Calu3 (cell line): ENCODE measurements at regions not wholly inside any gene's neighbourhood (a gene's known extent, or its start where the extent isn't known, plus 50 kb on each side); places are given as distances from the start of the nearest gene placed in this dataset.
"Not testable (repeated sequence)": the region's sequence is repeated elsewhere in the genome, so short reads cannot be mapped to it uniquely, and the experiment has no call there.

Experiments used
- BruUV-seq: library from RNA; stranded (reverse); fragments of 400-500 nt; replicated peaks from 2 replicates; lab custom pipeline; 2021; lab: Mats Ljungman, UMichigan
- CTCF ChIA-PET: fragments of 300-600 bp; sonication (Branson Sonifier 250); formaldehyde crosslinking; loops from one replicate; lab custom pipeline; 2022; ENCODE audit warnings: antibody characterized with exemption; lab: Charles Lee
- DNase-seq: peaks from one replicate; pipeline ENCODE4 v3.0.0; 2022
- H3K27ac Mint-ChIP-seq: one replicate; pipeline ENCODE4 v1.8.0; 2022; ENCODE audit warnings: mixed read lengths; ENCODE audit not compliant: unreplicated experiment
- H3K27me3 Mint-ChIP-seq: one replicate; pipeline ENCODE4 v1.8.0; 2022; ENCODE audit warnings: mixed read lengths; ENCODE audit not compliant: unreplicated experiment
- H3K36me3 Mint-ChIP-seq: one replicate; pipeline ENCODE4 v1.8.0; 2022; ENCODE audit warnings: mild to moderate bottlenecking, moderate library complexity, mixed read lengths; ENCODE audit not compliant: insufficient read depth, unreplicated experiment
- H3K4me1 Mint-ChIP-seq: one replicate; pipeline ENCODE4 v1.8.0; 2022; ENCODE audit warnings: mild to moderate bottlenecking, low read depth, mixed read lengths; ENCODE audit not compliant: unreplicated experiment
- H3K4me3 Mint-ChIP-seq: one replicate; pipeline ENCODE4 v1.8.0; 2022; ENCODE audit warnings: mild to moderate bottlenecking, low read depth, moderate library complexity, mixed read lengths; ENCODE audit not compliant: unreplicated experiment
- H3K9me3 Mint-ChIP-seq: one replicate; pipeline ENCODE4 v1.8.0; 2022; ENCODE audit warnings: low read depth, mixed read lengths; ENCODE audit not compliant: unreplicated experiment
- CTCF ChIP-seq: fragments of 200-600 bp; IDR thresholded peaks from one replicate; pipeline ENCODE4 v1.8.0; 2022; ENCODE audit warnings: antibody characterized with exemption; ENCODE audit not compliant: unreplicated experiment
- intact Hi-C: fragments of 100-400 bp; cut with micrococcal nuclease; formaldehyde crosslinking; loops from one replicate; pipeline ENCODE4 v1.10.0; 2022; ENCODE audit not compliant: unreplicated experiment

DNA sequence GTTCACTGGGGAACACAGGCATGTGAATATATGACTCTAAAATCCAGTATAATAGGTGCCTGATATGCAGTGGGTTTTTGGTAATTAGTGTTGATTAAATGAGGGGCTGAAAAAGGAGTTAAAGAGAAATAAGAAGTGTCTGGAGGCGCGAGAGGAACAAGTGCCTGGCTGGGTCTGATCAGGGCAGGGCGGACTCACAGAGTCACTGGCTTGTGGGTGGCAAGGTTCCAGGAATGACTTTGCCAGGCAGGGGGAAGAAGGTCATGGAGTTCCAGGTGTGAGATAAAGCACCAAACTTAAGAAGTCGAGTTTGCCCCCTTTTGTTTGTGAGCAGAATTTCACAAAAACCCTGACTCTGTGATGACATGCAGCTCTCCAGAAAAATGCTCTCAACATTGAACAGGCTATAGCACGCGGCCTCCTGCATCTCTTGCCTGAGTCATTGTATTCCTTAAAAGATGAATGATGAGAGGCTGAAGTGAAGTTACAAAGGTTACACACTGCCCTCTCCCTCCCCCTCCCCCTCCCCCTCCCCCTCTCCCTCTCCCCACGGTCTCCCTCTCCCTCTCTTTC is 63.0 kb upstream of the LMCD1 start:
- H3K27ac Mint-ChIP-seq: no peak overlapping the region
- peaks cover 6% of the 10 kb centered on the region for H3K4me1 Mint-ChIP-seq
- no TSS peak for BruUV-seq
- H3K4me3 Mint-ChIP-seq: no peak overlapping the region
- peaks cover 4% of the 10 kb centered on the region for H3K36me3 Mint-ChIP-seq
- H3K27me3 Mint-ChIP-seq: no peaks in the 10 kb centered on the region
- DNase-seq: no peak
- TF ChIP-seq CTCF: no peak
- CTCF ChIA-PET: no interaction called here
- no peaks in the 10 kb centered on the region for H3K9me3 Mint-ChIP-seq
- intact Hi-C loops: no loop called here

DNA sequence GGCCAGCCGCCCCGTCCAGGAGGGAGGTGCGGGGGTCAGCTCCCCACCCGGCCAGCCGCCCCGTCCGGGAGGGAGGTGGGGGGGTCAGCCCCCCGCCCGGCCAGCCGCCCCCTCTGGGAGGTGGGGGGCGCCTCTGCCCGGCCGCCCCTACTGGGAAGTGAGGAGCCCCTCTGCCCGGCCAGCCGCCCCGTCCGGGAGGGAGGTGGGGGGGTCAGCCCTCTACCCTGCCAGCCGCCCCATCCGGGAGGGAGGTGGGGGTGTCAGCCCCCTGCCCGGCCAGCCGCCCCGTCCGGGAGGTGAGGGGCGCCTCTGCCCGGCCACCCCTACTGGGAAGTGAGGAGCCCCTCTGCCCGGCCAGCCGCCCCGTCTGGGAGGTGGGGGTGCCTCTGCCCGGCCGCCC is 61.5 kb upstream of the LMCD1 start:
- H3K4me1 Mint-ChIP-seq, H3K36me3 Mint-ChIP-seq, CTCF ChIA-PET, DNase-seq, intact Hi-C loops, BruUV-seq, H3K9me3 Mint-ChIP-seq, H3K27me3 Mint-ChIP-seq, H3K4me3 Mint-ChIP-seq, H3K27ac Mint-ChIP-seq: not testable (repeated sequence)

GRCh38 chr3:8441969-8442559 is 59.6 kb upstream of the LMCD1 start:
- Mint-ChIP-seq H3K36me3 (peaks cover 4% of the 10 kb centered on the region), H3K9me3 (no peaks in the 10 kb centered on the region), H3K27me3 (no peaks in the 10 kb centered on the region), H3K4me3 (no peak overlapping the region), H3K4me1 (peaks cover 24% of the 10 kb centered on the region), H3K27ac (no peak overlapping the region)
- intact Hi-C loops: loop anchor here (1.0 kb wide), 2 partner anchors 165 to 181 kb away; no protein-coding TSS in a partner anchor
- no TSS peak for BruUV-seq
- TF ChIP-seq CTCF: peak; percentile 44
- CTCF ChIA-PET: interaction anchor here (1.1 kb wide), 2 partner anchors 59 to 180 kb away, joined by 5 to 6 read pairs; partner anchors contain the start of gene LMCD1
- peak; percentile 28 for DNase-seq

DNA sequence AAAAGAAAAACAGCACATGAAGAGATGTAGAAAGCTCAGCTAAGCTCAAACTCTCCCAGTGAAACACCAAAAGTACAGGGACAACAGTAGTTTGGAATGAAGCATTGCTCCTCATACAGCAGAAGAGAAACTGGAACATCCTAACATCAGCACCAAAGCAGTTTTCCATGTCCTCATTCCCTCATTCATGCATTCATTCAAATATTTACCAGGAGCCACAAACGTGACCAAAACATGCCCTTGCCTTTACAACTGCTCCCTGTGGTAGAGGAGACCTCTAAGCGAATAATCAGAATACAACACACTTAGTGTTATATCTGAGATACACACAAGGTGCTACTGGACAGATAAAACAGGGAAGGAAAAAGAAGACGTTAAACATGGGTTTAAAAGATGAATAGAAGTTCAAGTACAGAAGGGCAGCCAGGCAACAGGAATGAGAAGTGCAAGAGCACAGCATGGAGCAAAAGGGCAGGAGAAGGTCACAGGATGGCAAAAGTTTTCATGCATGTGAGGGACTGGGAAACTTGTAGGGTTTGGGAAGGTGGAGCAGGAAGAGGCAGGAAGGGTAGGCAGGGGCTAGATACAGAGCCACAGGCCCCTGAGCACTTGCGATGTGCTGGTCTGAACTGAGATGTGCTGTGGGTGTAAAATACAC is 58.5 kb upstream of the LMCD1 start:
- Mint-ChIP-seq H3K27ac (no peak overlapping the region), H3K4me3 (no peak overlapping the region), H3K36me3 (peaks cover 4% of the 10 kb centered on the region), H3K27me3 (no peaks in the 10 kb centered on the region), H3K9me3 (no peaks in the 10 kb centered on the region), H3K4me1 (peaks cover 29% of the 10 kb centered on the region)
- BruUV-seq: no TSS peak
- no peak for DNase-seq
- intact Hi-C loops: loop anchor here (1.0 kb wide), 2 partner anchors 164 to 180 kb away; no protein-coding TSS in a partner anchor
- CTCF ChIA-PET: interaction anchor here (0.6 to 4.0 kb wide), 4 partner anchors 31 to 843 kb away, joined by 3 to 46 read pairs (median 4); partner anchors contain the start of gene LMCD1
- TF ChIP-seq CTCF: no peak
